GM12891 (cell line): ENCODE measurements at regions not wholly inside any gene's neighbourhood (a gene's known extent, or its start where the extent isn't known, plus 50 kb on each side); places are given as distances from the start of the nearest gene placed in this dataset.

Experiments
- PAX5 ChIP-seq: IDR thresholded peaks from 2 replicates; pipeline ENCODE4 v1.6.1; 2011; ENCODE audit warnings: low read length, moderate library complexity, mild to moderate bottlenecking; ENCODE audit not compliant: insufficient read depth, severe bottlenecking
- POLR2A ChIP-seq: IDR thresholded peaks from 2 replicates; pipeline ENCODE4 v1.6.1; 2011; ENCODE audit warnings: low read depth, low read length, control low read depth
- POLR2AphosphoS5 ChIP-seq: IDR thresholded peaks from 2 replicates; pipeline ENCODE4 v1.6.1; 2011; ENCODE audit warnings: low read depth, low read length, control low read depth
- POU2F2 ChIP-seq: IDR thresholded peaks from 2 replicates; pipeline ENCODE4 v1.6.1; 2011; ENCODE audit warnings: low read depth, mild to moderate bottlenecking, control low read depth, low read length, moderate library complexity
- SPI1 ChIP-seq: IDR thresholded peaks from 2 replicates; pipeline ENCODE4 v1.6.1; 2011; ENCODE audit warnings: low read depth, low read length, control low read depth
- TAF1 ChIP-seq: IDR thresholded peaks from 2 replicates; pipeline ENCODE4 v1.6.1; 2011; ENCODE audit warnings: low read depth, low read length, control low read depth

DNA sequence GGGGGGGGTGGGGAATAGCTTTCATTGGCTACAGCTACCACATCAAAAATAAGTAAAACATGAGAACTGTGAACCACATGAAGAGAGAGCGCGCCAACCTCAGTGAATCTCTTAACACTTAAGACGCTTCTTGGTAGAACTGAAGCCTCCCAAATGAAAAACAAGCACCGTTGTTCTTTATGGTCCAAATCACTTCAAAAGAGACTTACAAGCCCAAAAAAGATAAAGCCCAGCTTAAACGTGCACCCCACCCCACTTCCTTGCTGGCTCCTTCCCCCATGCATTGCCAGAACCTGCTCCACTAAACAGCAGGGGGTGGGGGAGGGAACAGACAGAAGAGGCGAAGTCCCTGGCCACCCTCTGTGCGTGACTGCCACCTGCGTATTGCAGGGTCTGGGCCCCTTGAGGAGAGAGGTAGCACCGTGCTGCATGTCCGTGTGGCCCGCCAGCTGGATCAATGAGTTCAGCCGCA, 479.1 kb downstream of the FOXO1 start:
- TF ChIP-seq SPI1 (no peak), POLR2A (no peak), POLR2AphosphoS5 (no peak), TAF1 (no peak), POU2F2 (no peak), PAX5 (no peak)
